OCI-LY1 (cell line): ENCODE measurements at regions not wholly inside any gene's neighbourhood (a gene's known extent, or its start where the extent isn't known, plus 50 kb on each side); places are given as distances from the start of the nearest gene placed in this dataset.
A peak's percentile ranks its signal among the peaks of the same experiment; 100 is the strongest.

Experiments
- H2AFZ ChIP-seq: fragments of 200-600 bp; sonication (generic), shearing (Covaris generic); 2 replicates; pipeline ENCODE4 v1.6.0; 2014; ENCODE audit warnings: antibody characterized with exemption, mild to moderate bottlenecking, low read length
- H3F3A ChIP-seq: fragments of 200-600 bp; sonication (generic), shearing (Covaris generic); 2 replicates; pipeline ENCODE4 v1.6.0; 2014; ENCODE audit warnings: mild to moderate bottlenecking, antibody characterized with exemption, low read length, moderate library complexity; ENCODE audit not compliant: insufficient read depth
- H3K27ac ChIP-seq: fragments of 200-600 bp; sonication (generic); 2 replicates; pipeline ENCODE4 v1.5.1; 2014; ENCODE audit warnings: low read length, mixed run types, mild to moderate bottlenecking, low read depth; ENCODE audit not compliant: poor library complexity, severe bottlenecking
- H3K27me3 ChIP-seq: fragments of 200-600 bp; sonication (generic); 2 replicates; pipeline ENCODE4 v1.6.0; 2014; ENCODE audit warnings: antibody characterized with exemption, mild to moderate bottlenecking, low read length, moderate library complexity; ENCODE audit not compliant: insufficient read depth
- H3K36me3 ChIP-seq: fragments of 200-600 bp; sonication (generic); 2 replicates; pipeline ENCODE4 v1.6.1; 2014; ENCODE audit warnings: mild to moderate bottlenecking, antibody characterized with exemption, low read length, moderate library complexity, mixed read lengths; ENCODE audit not compliant: insufficient read depth
- H3K4me1 ChIP-seq: fragments of 200-600 bp; sonication (generic); 2 replicates; pipeline ENCODE4 v1.5.1; 2014; ENCODE audit warnings: mild to moderate bottlenecking, low read length, moderate library complexity; ENCODE audit not compliant: insufficient read depth, severe bottlenecking
- H3K4me2 ChIP-seq: fragments of 200-600 bp; sonication (generic), shearing (Covaris generic); 2 replicates; pipeline ENCODE4 v1.6.1; 2014; ENCODE audit warnings: low read length
- H3K4me3 ChIP-seq: fragments of 200-600 bp; sonication (generic); 2 replicates; pipeline ENCODE4 v1.5.1; 2014; ENCODE audit warnings: low read length, low read depth, mild to moderate bottlenecking, mixed read lengths; ENCODE audit not compliant: poor library complexity, severe bottlenecking
- H3K79me2 ChIP-seq: fragments of 200-600 bp; shearing (Covaris generic); 2 replicates; pipeline ENCODE4 v1.6.1; 2016; ENCODE audit warnings: mixed run types, low read length, mixed read lengths; ENCODE audit not compliant: insufficient read depth
- H3K9ac ChIP-seq: fragments of 200-600 bp; sonication (generic), shearing (Covaris generic); 2 replicates; pipeline ENCODE4 v1.6.1; 2014; ENCODE audit warnings: mild to moderate bottlenecking, low read length, mixed read lengths
- H3K9me2 ChIP-seq: fragments of 200-600 bp; sonication (generic), shearing (Covaris generic); 2 replicates; pipeline ENCODE4 v1.6.1; 2014; ENCODE audit warnings: low read depth, mild to moderate bottlenecking, low read length, mixed read lengths
- H3K9me3 ChIP-seq: fragments of 200-600 bp; shearing (Covaris generic); 2 replicates; pipeline ENCODE4 v1.6.1; 2014; ENCODE audit warnings: low read length, mixed read lengths
- H4K20me1 ChIP-seq: fragments of 200-600 bp; sonication (generic), shearing (Covaris generic); 2 replicates; pipeline ENCODE4 v1.6.0; 2016; ENCODE audit warnings: mild to moderate bottlenecking, low read length; ENCODE audit not compliant: insufficient read depth
- CTCF ChIP-seq: fragments of 200-600 bp; sonication (generic), shearing (Covaris generic); IDR thresholded peaks from 2 replicates; pipeline ENCODE4 v1.5.1; 2017; ENCODE audit warnings: mild to moderate bottlenecking, antibody characterized with exemption, low read length, moderate library complexity, mixed read lengths
- EZH2 ChIP-seq: fragments of 200-600 bp; sonication (generic), shearing (Covaris generic); IDR thresholded peaks from 2 replicates; pipeline ENCODE4 v1.8.0; 2017; ENCODE audit warnings: borderline replicate concordance, mixed run types, mild to moderate bottlenecking, antibody characterized with exemption, low read length, moderate library complexity, mixed read lengths

- Histone ChIP-seq H3K9me3 (no peaks in the 10 kb centered on the region), H3K27ac (no peak overlapping the region), H3K4me1 (no peaks in the 10 kb centered on the region), H3K36me3 (no peaks in the 10 kb centered on the region), H3K9ac (no peak overlapping the region), H4K20me1 (no peaks in the 10 kb centered on the region), H3K4me3 (no peak overlapping the region), H3K9me2 (no peaks in the 10 kb centered on the region), H3K27me3 (no peaks in the 10 kb centered on the region; the same call in 1 of the 2 replicates), H3K4me2 (no peak overlapping the region), H2AFZ (no peak overlapping the region), H3F3A (no peaks in the 10 kb centered on the region), H3K79me2 (no peaks in the 10 kb centered on the region)
- TF ChIP-seq EZH2 (no peak), CTCF (no peak)
Observed at GRCh38 chr12:132415327-132416120, 74.4 kb upstream of the FBRSL1 start.

GRCh38 chr12:132414634-132415326, 75.2 kb upstream of the FBRSL1 start:
- Histone ChIP-seq H3K27ac (no peak overlapping the region), H3K4me3 (no peak overlapping the region), H4K20me1 (no peaks in the 10 kb centered on the region), H3K9me2 (no peaks in the 10 kb centered on the region), H3K27me3 (no peaks in the 10 kb centered on the region; the same call in 1 of the 2 replicates), H3K36me3 (no peaks in the 10 kb centered on the region), H3K9me3 (no peaks in the 10 kb centered on the region), H3K9ac (no peak overlapping the region), H3K4me2 (no peak overlapping the region), H3F3A (no peaks in the 10 kb centered on the region), H2AFZ (no peak overlapping the region), H3K79me2 (no peaks in the 10 kb centered on the region), H3K4me1 (no peaks in the 10 kb centered on the region)
- peak; percentile 83 for TF ChIP-seq CTCF
- TF ChIP-seq EZH2: no peak

- Histone ChIP-seq H3K9me3 (no peaks in the 10 kb centered on the region), H3K36me3 (no peaks in the 10 kb centered on the region), H3K4me3 (no peak overlapping the region), H3K4me2 (no peak overlapping the region), H3K9ac (no peak overlapping the region), H3K4me1 (no peaks in the 10 kb centered on the region), H4K20me1 (no peaks in the 10 kb centered on the region), H3K27ac (no peak overlapping the region), H3K9me2 (no peaks in the 10 kb centered on the region), H3K27me3 (no peaks in the 10 kb centered on the region; the same call in 1 of the 2 replicates), H2AFZ (no peak overlapping the region), H3F3A (no peaks in the 10 kb centered on the region), H3K79me2 (no peaks in the 10 kb centered on the region)
- TF ChIP-seq EZH2: no peak
- TF ChIP-seq CTCF: peak; percentile 48
Observed at GRCh38 chr12:132413931-132414588, 75.9 kb upstream of the FBRSL1 start.
